HEK293T (cell line): ENCODE measurements at regions not wholly inside any gene's neighbourhood (a gene's known extent, or its start where the extent isn't known, plus 50 kb on each side); places are given as distances from the start of the nearest gene placed in this dataset.

Experiments used
- BHLHE40 ChIP-seq: fragments of 450-650 bp; IDR thresholded peaks from 2 replicates; pipeline ENCODE4 v1.6.1; 2016; ENCODE audit warnings: mild to moderate bottlenecking, moderate library complexity, borderline replicate concordance
- FOXA1 ChIP-seq: fragments of 450-650 bp; IDR thresholded peaks from 2 replicates; pipeline ENCODE4 v1.6.1; 2016; ENCODE audit warnings: mild to moderate bottlenecking
- FOXK2 ChIP-seq: fragments of 450-650 bp; IDR thresholded peaks from 2 replicates; pipeline ENCODE4 v1.6.1; 2016; ENCODE audit warnings: mild to moderate bottlenecking
- HDGF ChIP-seq: fragments of 450-650 bp; IDR thresholded peaks from 2 replicates; pipeline ENCODE4 v1.6.1; 2017; ENCODE audit warnings: antibody characterized with exemption, borderline replicate concordance
- L3MBTL2 ChIP-seq: fragments of 450-650 bp; conservative IDR thresholded peaks from 2 replicates; pipeline ENCODE4 v1.6.1; 2016; ENCODE audit warnings: mild to moderate bottlenecking
- LEF1 ChIP-seq: fragments of 450-650 bp; IDR thresholded peaks from 2 replicates; pipeline ENCODE4 v1.6.1; 2017; ENCODE audit warnings: mild to moderate bottlenecking, borderline replicate concordance
- SP1 ChIP-seq: fragments of 450-650 bp; IDR thresholded peaks from 2 replicates; pipeline ENCODE4 v1.6.1; 2017
- ZNF384 ChIP-seq: fragments of 450-650 bp; IDR thresholded peaks from 2 replicates; pipeline ENCODE4 v1.6.1; 2016
- TF ChIP-seq, protein P1 (sequence below): fragments of 450-650 bp; IDR thresholded peaks from 2 replicates; pipeline ENCODE4 v1.6.1; 2016

DNA sequence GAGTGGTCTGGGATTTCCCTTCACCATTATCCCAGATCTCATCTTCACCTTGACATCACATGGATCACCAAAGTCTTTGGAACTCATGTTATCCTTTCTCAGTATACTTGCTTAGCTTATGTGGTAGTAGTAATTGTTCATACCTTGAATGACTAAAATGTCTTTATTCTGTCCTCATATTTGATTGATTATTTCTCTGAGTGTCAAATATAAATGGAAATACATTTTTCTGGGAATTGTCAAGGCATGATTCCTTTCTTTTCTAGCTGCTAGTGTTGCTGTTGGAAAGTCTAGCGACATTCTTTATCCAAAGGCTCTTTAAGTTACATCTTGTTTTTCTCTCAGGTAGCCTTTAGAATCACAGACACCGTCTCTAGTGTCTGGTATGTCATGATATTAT is 334.4 kb downstream of the CMPK2 start:
- TF ChIP-seq BHLHE40 (no peak), SP1 (no peak), FOXK2 (no peak), HDGF (no peak), ZNF384 (no peak), FOXA1 (no peak), LEF1 (no peak), L3MBTL2 (no peak)
- TF ChIP-seq, protein P1, sequence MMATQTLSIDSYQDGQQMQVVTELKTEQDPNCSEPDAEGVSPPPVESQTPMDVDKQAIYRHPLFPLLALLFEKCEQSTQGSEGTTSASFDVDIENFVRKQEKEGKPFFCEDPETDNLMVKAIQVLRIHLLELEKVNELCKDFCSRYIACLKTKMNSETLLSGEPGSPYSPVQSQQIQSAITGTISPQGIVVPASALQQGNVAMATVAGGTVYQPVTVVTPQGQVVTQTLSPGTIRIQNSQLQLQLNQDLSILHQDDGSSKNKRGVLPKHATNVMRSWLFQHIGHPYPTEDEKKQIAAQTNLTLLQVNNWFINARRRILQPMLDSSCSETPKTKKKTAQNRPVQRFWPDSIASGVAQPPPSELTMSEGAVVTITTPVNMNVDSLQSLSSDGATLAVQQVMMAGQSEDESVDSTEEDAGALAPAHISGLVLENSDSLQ, result no peak
